ENCODE measurements at regions not wholly inside any gene's neighbourhood (a gene's known extent, or its start where the extent isn't known, plus 50 kb on each side); places are given as distances from the start of the nearest gene placed in this dataset.
"Not testable (repeated sequence)": the region's sequence is repeated elsewhere in the genome, so short reads cannot be mapped to it uniquely, and the experiment has no call there.

GRCh38 chr1:87398641-87399040, 70.0 kb downstream of the LMO4 start:
- FAIRE-seq (no peak), DNase-seq (ENCODE audit: insufficient read length, low spot score) (no peak)

GRCh38 chr1:87399264-87399663, 70.6 kb downstream of the LMO4 start:
- no peak for DNase-seq (ENCODE audit: insufficient read length, low spot score)
- FAIRE-seq: no peak

- DNase-seq (ENCODE audit: insufficient read length, low spot score): no peak
These were observed 71.0 kb downstream of the LMO4 start for GRCh38 chr1:87399701-87400100.

GRCh38 chr1:87400813-87401212, 72.1 kb downstream of the LMO4 start:
- DNase-seq (ENCODE audit: insufficient read length, low spot score) (no peak), FAIRE-seq (no peak)

More at GRCh38 chr1:87399701-87400100, 71.0 kb downstream of the LMO4 start:
- no peak for FAIRE-seq

GRCh38 chr1:87402241-87403002, 73.7 kb downstream of the LMO4 start:
- FAIRE-seq: no peak

GRCh38 chr1:87403061-87403820, 74.6 kb downstream of the LMO4 start:
- DNase-seq (ENCODE audit: insufficient read length, low spot score) (no peak), FAIRE-seq (no peak)

More at GRCh38 chr1:87402241-87403002, 73.7 kb downstream of the LMO4 start:
- DNase-seq (ENCODE audit: insufficient read length, low spot score): no peak

GRCh38 chr1:87404296-87404695, 75.6 kb downstream of the LMO4 start:
- no peak for FAIRE-seq

GRCh38 chr1:87408665-87409248, 80.1 kb downstream of the LMO4 start:
- no peak for FAIRE-seq

More at GRCh38 chr1:87404296-87404695, 75.6 kb downstream of the LMO4 start:
- no peak for DNase-seq (ENCODE audit: insufficient read length, low spot score)

GRCh38 chr1:87410776-87411480, 82.2 kb downstream of the LMO4 start:
- FAIRE-seq: no peak
- DNase-seq (ENCODE audit: insufficient read length, low spot score): no peak

More at GRCh38 chr1:87408665-87409248, 80.1 kb downstream of the LMO4 start:
- no peak for DNase-seq (ENCODE audit: insufficient read length, low spot score)

GRCh38 chr1:87413846-87414245, 85.2 kb downstream of the LMO4 start:
- FAIRE-seq; DNase-seq (ENCODE audit: insufficient read length, low spot score): not testable (repeated sequence)

GRCh38 chr1:87418048-87418447, 89.4 kb downstream of the LMO4 start:
- FAIRE-seq (no peak), DNase-seq (ENCODE audit: insufficient read length, low spot score) (no peak)

GRCh38 chr1:87421809-87422208, 93.1 kb downstream of the LMO4 start:
- FAIRE-seq: no peak
- DNase-seq (ENCODE audit: insufficient read length, low spot score): no peak

- no peak for DNase-seq (ENCODE audit: insufficient read length, low spot score)
- FAIRE-seq: no peak
These were observed 95.9 kb downstream of the LMO4 start for GRCh38 chr1:87424541-87424940.

- no peak for FAIRE-seq
These were observed 98.0 kb downstream of the LMO4 start for GRCh38 chr1:87426463-87427249.

GRCh38 chr1:87428367-87428766, 99.7 kb downstream of the LMO4 start:
- no peak for DNase-seq (ENCODE audit: insufficient read length, low spot score)
- no peak for FAIRE-seq

More at GRCh38 chr1:87426463-87427249, 98.0 kb downstream of the LMO4 start:
- no peak for DNase-seq (ENCODE audit: insufficient read length, low spot score)

- FAIRE-seq: no peak
- DNase-seq (ENCODE audit: insufficient read length, low spot score): no peak
These were observed 100.2 kb downstream of the LMO4 start for GRCh38 chr1:87428883-87429282.

- FAIRE-seq (no peak), DNase-seq (ENCODE audit: insufficient read length, low spot score) (no peak)
These were observed 104.0 kb downstream of the LMO4 start for GRCh38 chr1:87432685-87433084.

- FAIRE-seq: not testable (repeated sequence)
These were observed 104.4 kb downstream of the LMO4 start for GRCh38 chr1:87433101-87433500.

GRCh38 chr1:87435484-87435883, 106.8 kb downstream of the LMO4 start:
- FAIRE-seq (no peak), DNase-seq (ENCODE audit: insufficient read length, low spot score) (no peak)

More at GRCh38 chr1:87433101-87433500, 104.4 kb downstream of the LMO4 start:
- DNase-seq (ENCODE audit: insufficient read length, low spot score): not testable (repeated sequence)

- FAIRE-seq; DNase-seq (ENCODE audit: insufficient read length, low spot score): not testable (repeated sequence)
These were observed 107.4 kb downstream of the LMO4 start for GRCh38 chr1:87436115-87436514.

Data from GM19239 (cell line).